GM12878 (cell line): ENCODE measurements at regions not wholly inside any gene's neighbourhood (a gene's known extent, or its start where the extent isn't known, plus 50 kb on each side); places are given as distances from the start of the nearest gene placed in this dataset.

Experiments used
- ATAC-seq: fragments of 200-7000 bp; cut with Tn5 transposase; 3 replicates; pipeline ENCODE4 v1.9.1; 2020; ENCODE audit warnings: mild to moderate bottlenecking, moderate library complexity
- BruUV-seq: library from RNA; stranded (reverse); fragments of 400-500 nt; replicated peaks from 2 replicates; lab custom pipeline; 2021; lab: Mats Ljungman, UMichigan
- CTCF ChIA-PET: fragments of 300-600 bp; sonication (Branson Sonifier 250); formaldehyde crosslinking; extraction: SDS; loops from one replicate; lab custom pipeline; 2021; ENCODE audit warnings: inconsistent platforms; lab: Yijun Ruan, JAX
- POLR2A ChIA-PET: fragments of 350-600 bp; formaldehyde crosslinking; extraction: SDS; loops from one replicate; lab custom pipeline; 2021; ENCODE audit warnings: inconsistent platforms; lab: Charles Lee
- RAD21 ChIA-PET: fragments of 300-600 bp; sonication (Branson Sonifier 250); formaldehyde crosslinking; loops from one replicate; lab custom pipeline; 2023; ENCODE audit warnings: antibody characterized with exemption; ENCODE audit not compliant: unreplicated experiment; lab: Charles Lee
- SMC1A ChIA-PET: fragments of 300-600 bp; sonication (Branson Sonifier 250); formaldehyde crosslinking; loops from one replicate; lab custom pipeline; 2023; ENCODE audit not compliant: unreplicated experiment, uncharacterized antibody; lab: Charles Lee
- DNase-seq: peaks from one replicate; pipeline ENCODE4 v3.0.0-alpha.2; 2011; ENCODE audit warnings: low read depth, low spot score
- FAIRE-seq: peaks from 3 replicates; lab custom pipeline; 2011; peaks lifted over from hg19 to GRCh38; lab: Jason Lieb, UNC
- H2AFZ ChIP-seq: 2 replicates; pipeline ENCODE4 v1.6.0; 2011; ENCODE audit warnings: low read depth, low read length, control low read depth; ENCODE audit not compliant: control insufficient read depth
- H3K27ac ChIP-seq: 2 replicates; pipeline ENCODE4 v1.5.1; 2011; ENCODE audit warnings: control low read depth; ENCODE audit not compliant: control insufficient read depth, insufficient read depth
- H3K27me3 ChIP-seq, 2 experiments: replicated peaks in 1 of 2; 2 replicates each; pipeline versions ENCODE4 v1.6.0 to v1.6.1; 2011; ENCODE audit warnings: low read length in 1 of 2; ENCODE audit not compliant: control insufficient read depth in 2 of 2, insufficient read depth in 2 of 2
- H3K36me3 ChIP-seq, 2 experiments: 2 replicates each; pipeline ENCODE4 v1.5.1; 2011; ENCODE audit warnings: low read length in 1 of 2; ENCODE audit not compliant: control insufficient read depth in 2 of 2, insufficient read depth in 2 of 2
- H3K4me1 ChIP-seq: 2 replicates; pipeline ENCODE4 v1.6.1; 2011; ENCODE audit warnings: mild to moderate bottlenecking, low read length, moderate library complexity, mixed read lengths; ENCODE audit not compliant: control insufficient read depth, insufficient read depth
- H3K4me2 ChIP-seq: 2 replicates; pipeline ENCODE4 v1.6.0; 2011; ENCODE audit warnings: control low read depth; ENCODE audit not compliant: control insufficient read depth, insufficient read depth
- H3K4me3 ChIP-seq: fragments of 200-600 bp; sonication (generic); 2 replicates; pipeline ENCODE4 v1.5.1; 2016
- H3K79me2 ChIP-seq: 2 replicates; pipeline ENCODE4 v1.6.0; 2011; ENCODE audit warnings: low read length; ENCODE audit not compliant: control insufficient read depth, insufficient read depth
- H3K9ac ChIP-seq: 2 replicates; pipeline ENCODE4 v1.8.0; 2011; ENCODE audit warnings: low read length, control low read depth, mixed read lengths; ENCODE audit not compliant: control insufficient read depth, insufficient read depth
- H3K9me3 ChIP-seq: replicated peaks from 3 replicates; pipeline ENCODE4 v1.5.1; 2011; ENCODE audit warnings: mild to moderate bottlenecking, low read length; ENCODE audit not compliant: control insufficient read depth, insufficient read depth
- H4K20me1 ChIP-seq: 2 replicates; pipeline ENCODE4 v1.6.0; 2011; ENCODE audit not compliant: control insufficient read depth, insufficient read depth
- CHD1 ChIP-seq: IDR thresholded peaks from 2 replicates; pipeline ENCODE4 v1.6.1; 2012; ENCODE audit warnings: low read depth, low read length, improper control_type of control experiment
- ETV6 ChIP-seq, 2 experiments: fragments of 450-650 bp in 1 of 2; IDR thresholded peaks in 1 of 2; conservative IDR thresholded peaks in 1 of 2; 2 replicates each; pipeline ENCODE4 v1.6.1; 2014; ENCODE audit warnings: antibody characterized with exemption in 1 of 2, borderline replicate concordance in 1 of 2, low read depth in 1 of 2, mild to moderate bottlenecking in 1 of 2, moderate library complexity in 1 of 2
- FOS ChIP-seq: IDR thresholded peaks from 3 replicates; pipeline ENCODE4 v1.6.1; 2011; ENCODE audit warnings: borderline replicate concordance; ENCODE audit not compliant: insufficient read length; ENCODE audit errors: extremely low read depth
- HCFC1 ChIP-seq: fragments of 150-350 bp; IDR thresholded peaks from 2 replicates; pipeline ENCODE4 v1.6.1; 2014; ENCODE audit warnings: low read length
- HDAC2 ChIP-seq: fragments of 200-600 bp; sonication (generic); IDR thresholded peaks from 2 replicates; pipeline ENCODE4 v1.6.1; 2017
- IRF4 ChIP-seq: IDR thresholded peaks from 2 replicates; pipeline ENCODE4 v1.6.1; 2011; ENCODE audit warnings: low read depth, low read length
- LARP7 ChIP-seq: fragments of 450-650 bp; IDR thresholded peaks from 2 replicates; pipeline ENCODE4 v1.6.1; 2017; ENCODE audit warnings: mild to moderate bottlenecking
- NR2C1 ChIP-seq: fragments of 450-650 bp; IDR thresholded peaks from 2 replicates; pipeline ENCODE4 v1.6.1; 2017; ENCODE audit warnings: antibody characterized with exemption, mild to moderate bottlenecking, moderate library complexity
- NR2F1 ChIP-seq: fragments of 450-650 bp; conservative IDR thresholded peaks from 2 replicates; pipeline ENCODE4 v1.6.1; 2017; ENCODE audit warnings: mild to moderate bottlenecking
- YBX1 ChIP-seq: fragments of 450-650 bp; IDR thresholded peaks from 2 replicates; pipeline ENCODE4 v1.6.1; 2016; ENCODE audit warnings: antibody characterized with exemption
- YY1 ChIP-seq: IDR thresholded peaks from 2 replicates; pipeline ENCODE4 v1.6.1; 2011; ENCODE audit warnings: low read depth, mild to moderate bottlenecking, low read length
- ZNF622 ChIP-seq: fragments of 450-650 bp; IDR thresholded peaks from 2 replicates; pipeline ENCODE4 v1.6.1; 2017; ENCODE audit warnings: mild to moderate bottlenecking, inconsistent platforms
- in situ Hi-C: fragments of 300-500 bp; cut with MboI; formaldehyde crosslinking; loops from 9 replicates; pipeline ENCODE4 v1.14.3; 2018; ENCODE audit warnings: mixed read lengths
- intact Hi-C: fragments of 100-400 bp; cut with micrococcal nuclease; formaldehyde crosslinking; loops from one replicate; pipeline ENCODE4 v1.14.2; 2022; ENCODE audit not compliant: unreplicated experiment
- TF ChIP-seq, protein P1 (sequence below): fragments of 450-650 bp; IDR thresholded peaks from 2 replicates; pipeline ENCODE4 v1.6.1; 2017; ENCODE audit warnings: mild to moderate bottlenecking, low read depth, inconsistent platforms; ENCODE audit not compliant: poor library complexity, severe bottlenecking
- TF ChIP-seq, protein P2 (sequence below): fragments of 450-650 bp; formaldehyde crosslinking; IDR thresholded peaks from 2 replicates; pipeline ENCODE4 v1.5.0; 2022; ENCODE audit warnings: mild to moderate bottlenecking, missing genetic modification characterization

DNA sequence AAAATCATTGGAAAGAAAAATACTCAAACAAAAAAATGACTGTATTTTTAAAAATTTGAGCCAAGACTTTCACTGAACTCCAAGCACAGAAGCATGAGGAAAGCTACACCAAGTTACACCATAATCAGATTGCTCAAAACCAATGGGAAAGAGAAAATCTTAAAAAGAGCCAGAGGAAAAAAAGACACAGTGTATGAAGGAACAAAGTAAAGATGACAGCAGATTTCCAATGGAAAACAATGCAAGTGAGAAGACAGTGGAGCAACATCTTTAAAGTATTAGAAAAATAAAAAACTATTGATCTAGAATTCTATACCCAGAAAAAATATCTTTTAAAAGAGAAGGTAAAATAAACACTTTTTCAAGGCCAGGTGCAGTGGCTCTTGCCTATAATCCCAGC lies 147.8 kb upstream of the ZBTB40 start:
- POLR2A ChIA-PET = interaction anchor here (0.6 kb wide), 1 partner anchor 897 kb away, joined by 6 read pairs; no protein-coding TSS in a partner anchor
- Histone ChIP-seq H3K4me1 (no peaks in the 10 kb centered on the region), H4K20me1 (no peaks in the 10 kb centered on the region), H3K27ac (no peak overlapping the region), H3K4me3 (no peak overlapping the region), H3K79me2 (no peaks in the 10 kb centered on the region), H2AFZ (no peak overlapping the region), H3K4me2 (no peak overlapping the region), H3K27me3 (no peaks in the 10 kb centered on the region), H3K9me3 (no peaks in the 10 kb centered on the region; the same call in 2 of the 3 replicates), H3K36me3 (no peaks in the 10 kb centered on the region), H3K9ac (no peak overlapping the region)
- FAIRE-seq (no peak), DNase-seq (no peak), ATAC-seq (no peak)
- BruUV-seq = no TSS peak
- in situ Hi-C loops = no loop called here
- CTCF ChIA-PET = no interaction called here
- RAD21 ChIA-PET = no interaction called here
- no peak for TF ChIP-seq FOS
- TF ChIP-seq YY1 = no peak
- no peak for TF ChIP-seq LARP7
- TF ChIP-seq YBX1 = no peak
- no peak for TF ChIP-seq ZNF622
- TF ChIP-seq HDAC2 = no peak
- no peak for TF ChIP-seq IRF4
- TF ChIP-seq ETV6 (conservative IDR thresholded peaks at IDR 0.05 in 1 of 2, IDR thresholded peaks at IDR 0.05 in 1 of 2; ENCODE audit: borderline replicate concordance in 1 of 2, low read depth in 1 of 2) = no peak
- TF ChIP-seq CHD1 = no peak
- TF ChIP-seq, protein P1, sequence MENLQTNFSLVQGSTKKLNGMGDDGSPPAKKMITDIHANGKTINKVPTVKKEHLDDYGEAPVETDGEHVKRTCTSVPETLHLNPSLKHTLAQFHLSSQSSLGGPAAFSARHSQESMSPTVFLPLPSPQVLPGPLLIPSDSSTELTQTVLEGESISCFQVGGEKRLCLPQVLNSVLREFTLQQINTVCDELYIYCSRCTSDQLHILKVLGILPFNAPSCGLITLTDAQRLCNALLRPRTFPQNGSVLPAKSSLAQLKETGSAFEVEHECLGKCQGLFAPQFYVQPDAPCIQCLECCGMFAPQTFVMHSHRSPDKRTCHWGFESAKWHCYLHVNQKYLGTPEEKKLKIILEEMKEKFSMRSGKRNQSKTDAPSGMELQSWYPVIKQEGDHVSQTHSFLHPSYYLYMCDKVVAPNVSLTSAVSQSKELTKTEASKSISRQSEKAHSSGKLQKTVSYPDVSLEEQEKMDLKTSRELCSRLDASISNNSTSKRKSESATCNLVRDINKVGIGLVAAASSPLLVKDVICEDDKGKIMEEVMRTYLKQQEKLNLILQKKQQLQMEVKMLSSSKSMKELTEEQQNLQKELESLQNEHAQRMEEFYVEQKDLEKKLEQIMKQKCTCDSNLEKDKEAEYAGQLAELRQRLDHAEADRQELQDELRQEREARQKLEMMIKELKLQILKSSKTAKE = no peak
- no peak for TF ChIP-seq HCFC1
- TF ChIP-seq, protein P2, sequence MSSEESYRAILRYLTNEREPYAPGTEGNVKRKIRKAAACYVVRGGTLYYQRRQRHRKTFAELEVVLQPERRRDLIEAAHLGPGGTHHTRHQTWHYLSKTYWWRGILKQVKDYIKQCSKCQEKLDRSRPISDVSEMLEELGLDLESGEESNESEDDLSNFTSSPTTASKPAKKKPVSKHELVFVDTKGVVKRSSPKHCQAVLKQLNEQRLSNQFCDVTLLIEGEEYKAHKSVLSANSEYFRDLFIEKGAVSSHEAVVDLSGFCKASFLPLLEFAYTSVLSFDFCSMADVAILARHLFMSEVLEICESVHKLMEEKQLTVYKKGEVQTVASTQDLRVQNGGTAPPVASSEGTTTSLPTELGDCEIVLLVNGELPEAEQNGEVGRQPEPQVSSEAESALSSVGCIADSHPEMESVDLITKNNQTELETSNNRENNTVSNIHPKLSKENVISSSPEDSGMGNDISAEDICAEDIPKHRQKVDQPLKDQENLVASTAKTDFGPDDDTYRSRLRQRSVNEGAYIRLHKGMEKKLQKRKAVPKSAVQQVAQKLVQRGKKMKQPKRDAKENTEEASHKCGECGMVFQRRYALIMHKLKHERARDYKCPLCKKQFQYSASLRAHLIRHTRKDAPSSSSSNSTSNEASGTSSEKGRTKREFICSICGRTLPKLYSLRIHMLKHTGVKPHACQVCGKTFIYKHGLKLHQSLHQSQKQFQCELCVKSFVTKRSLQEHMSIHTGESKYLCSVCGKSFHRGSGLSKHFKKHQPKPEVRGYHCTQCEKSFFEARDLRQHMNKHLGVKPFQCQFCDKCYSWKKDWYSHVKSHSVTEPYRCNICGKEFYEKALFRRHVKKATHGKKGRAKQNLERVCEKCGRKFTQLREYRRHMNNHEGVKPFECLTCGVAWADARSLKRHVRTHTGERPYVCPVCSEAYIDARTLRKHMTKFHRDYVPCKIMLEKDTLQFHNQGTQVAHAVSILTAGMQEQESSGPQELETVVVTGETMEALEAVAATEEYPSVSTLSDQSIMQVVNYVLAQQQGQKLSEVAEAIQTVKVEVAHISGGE = no peak
- no peak for TF ChIP-seq NR2C1
- TF ChIP-seq NR2F1 = no peak
- intact Hi-C loops = no loop called here
- SMC1A ChIA-PET = no interaction called here
